D341Med (cell line): ENCODE measurements at regions not wholly inside any gene's neighbourhood (a gene's known extent, or its start where the extent isn't known, plus 50 kb on each side); places are given as distances from the start of the nearest gene placed in this dataset.

ENCODE experiments used
- DNase-seq: peaks from one replicate; pipeline ENCODE4 v3.0.0; 2012; ENCODE audit warnings: low spot score

GRCh38 chr6:166106076-166106686 lies 61.5 kb downstream of the TBXT start:
- no peak for DNase-seq

GRCh38 chr6:166105341-166106075 lies 62.1 kb downstream of the TBXT start:
- DNase-seq, result no peak

- DNase-seq, result no peak
Measured at GRCh38 chr6:166104872-166105271, 62.8 kb downstream of the TBXT start.

- no peak for DNase-seq
Measured at GRCh38 chr6:166104107-166104506, 63.5 kb downstream of the TBXT start.

- no peak for DNase-seq
Measured at GRCh38 chr6:166101819-166102419, 65.7 kb downstream of the TBXT start.

GRCh38 chr6:166097914-166098522 lies 69.6 kb downstream of the TBXT start:
- peak; percentile 53 for DNase-seq

GRCh38 chr6:166087852-166088251 lies 79.8 kb downstream of the TBXT start:
- DNase-seq, result no peak

GRCh38 chr6:166087246-166087645 lies 80.4 kb downstream of the TBXT start:
- no peak for DNase-seq

- DNase-seq, result no peak
Measured at GRCh38 chr6:166085500-166085899, 82.2 kb downstream of the TBXT start.

- DNase-seq, result no peak
Measured at GRCh38 chr6:166084951-166085350, 82.7 kb downstream of the TBXT start.

- no peak for DNase-seq
Measured at GRCh38 chr6:166079841-166080240, 87.8 kb downstream of the TBXT start.

- DNase-seq, result no peak
Measured at GRCh38 chr6:166078294-166078693, 89.4 kb downstream of the TBXT start.

GRCh38 chr6:166076625-166077024 lies 91.0 kb downstream of the TBXT start:
- no peak for DNase-seq

- DNase-seq, result no peak
Measured at GRCh38 chr6:166075925-166076324, 91.7 kb downstream of the TBXT start.

- no peak for DNase-seq
Measured at GRCh38 chr6:166075186-166075585, 92.5 kb downstream of the TBXT start.

- no peak for DNase-seq
Measured at GRCh38 chr6:166073082-166073481, 94.6 kb downstream of the TBXT start.

- no peak for DNase-seq
Measured at GRCh38 chr6:166068768-166069167, 98.9 kb downstream of the TBXT start.

- no peak for DNase-seq
Measured at GRCh38 chr6:166058064-166058739, 109.4 kb downstream of the TBXT start.

GRCh38 chr6:166057431-166057830 lies 110.2 kb downstream of the TBXT start:
- no peak for DNase-seq

- no peak for DNase-seq
Measured at GRCh38 chr6:166056637-166057036, 111.0 kb downstream of the TBXT start.

- DNase-seq, result no peak
Measured at GRCh38 chr6:166055801-166056200, 111.8 kb downstream of the TBXT start.

- DNase-seq, result no peak
Measured at GRCh38 chr6:166052837-166053236, 114.8 kb downstream of the TBXT start.
